ENCODE measurements at regions not wholly inside any gene's neighbourhood (a gene's known extent, or its start where the extent isn't known, plus 50 kb on each side); places are given as distances from the start of the nearest gene placed in this dataset.
"Not testable (repeated sequence)": the region's sequence is repeated elsewhere in the genome, so short reads cannot be mapped to it uniquely, and the experiment has no call there.

DNA sequence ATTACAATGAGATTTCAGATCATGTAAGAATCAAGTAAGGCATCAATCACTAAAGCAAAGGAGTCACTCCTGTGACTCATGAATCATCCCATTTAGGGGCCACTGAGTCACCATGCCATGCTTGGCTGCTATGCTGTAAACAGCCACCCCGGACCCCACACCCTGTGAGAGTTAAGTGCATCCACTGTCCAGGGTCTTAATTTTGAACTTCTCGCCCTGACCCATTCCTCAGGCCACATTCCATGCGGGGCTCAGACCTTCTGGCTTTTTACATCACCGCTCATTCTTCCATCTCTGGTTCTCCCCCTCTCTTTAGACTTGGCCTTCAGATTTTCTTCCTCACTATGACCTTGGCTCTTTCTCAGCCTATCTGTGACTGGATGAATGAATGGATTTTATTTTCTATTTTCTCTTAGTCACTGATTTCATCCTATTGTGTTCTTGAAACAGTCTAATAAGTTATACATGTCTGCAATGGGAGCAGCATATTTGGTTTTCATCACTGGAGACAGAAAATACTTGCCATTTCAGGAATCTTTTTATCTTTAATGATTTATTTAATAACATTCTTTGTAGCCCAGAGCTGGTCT, 239.6 kb downstream of the SKIDA1 start:
- DNase-seq = no peak

GRCh38 chr10:21285207-21285606, 240.3 kb downstream of the SKIDA1 start:
- no peak for DNase-seq

DNA sequence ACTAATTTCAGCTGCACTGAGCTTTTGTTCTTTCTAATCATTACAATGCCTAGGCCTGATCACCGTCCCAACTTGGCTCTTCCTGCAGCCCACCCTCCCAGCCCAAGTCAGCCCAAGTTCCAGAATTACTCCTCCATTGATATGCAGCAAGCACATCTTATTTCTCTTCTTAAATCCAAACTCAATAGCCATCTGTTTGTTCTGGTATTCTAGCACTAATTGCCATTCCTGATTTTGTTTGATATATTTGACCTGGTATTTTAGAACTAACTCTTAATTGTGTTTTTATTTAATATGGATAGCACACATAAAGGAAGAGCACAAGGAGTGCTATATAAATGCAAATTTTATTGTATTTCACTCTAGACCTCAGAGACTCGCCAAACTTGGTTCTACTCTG, 241.2 kb downstream of the SKIDA1 start:
- DNase-seq = no peak

GRCh38 chr10:21283053-21283452, 242.4 kb downstream of the SKIDA1 start:
- not testable (repeated sequence) for DNase-seq

DNA sequence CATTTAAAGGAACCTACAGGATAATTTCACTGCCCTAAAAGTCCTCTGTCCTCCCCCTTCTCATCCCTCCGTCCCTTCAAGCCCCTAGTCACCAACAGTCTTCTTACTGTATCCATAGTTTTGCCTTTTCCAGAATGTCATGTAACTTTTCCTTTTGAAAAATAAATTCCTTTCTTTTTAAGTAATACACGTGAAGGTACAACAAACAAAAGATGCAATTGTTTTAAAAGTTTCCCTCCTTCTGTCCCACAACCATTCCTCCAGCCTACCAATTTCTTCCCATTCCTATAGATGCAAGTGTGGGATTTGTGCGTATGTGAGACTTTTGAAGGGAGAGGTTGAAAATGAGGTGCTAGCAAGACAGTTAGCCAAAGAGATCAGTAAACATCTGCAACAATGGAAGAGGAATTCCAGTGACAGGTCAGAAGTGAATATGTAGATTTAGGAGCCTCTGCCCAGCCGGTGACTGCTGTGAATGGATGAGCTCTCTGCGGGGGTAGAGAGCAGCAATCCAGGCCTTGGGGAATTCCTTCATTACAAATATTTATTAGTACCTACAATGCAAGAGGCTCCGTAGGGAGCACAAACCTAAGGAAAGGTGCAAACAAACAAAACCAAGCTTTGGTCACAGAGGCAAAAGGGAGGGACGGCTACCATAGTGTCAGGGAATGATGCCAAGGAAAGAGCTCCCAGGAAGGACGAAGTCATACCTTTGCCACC, 243.6 kb downstream of the SKIDA1 start:
- no peak for DNase-seq

DNA sequence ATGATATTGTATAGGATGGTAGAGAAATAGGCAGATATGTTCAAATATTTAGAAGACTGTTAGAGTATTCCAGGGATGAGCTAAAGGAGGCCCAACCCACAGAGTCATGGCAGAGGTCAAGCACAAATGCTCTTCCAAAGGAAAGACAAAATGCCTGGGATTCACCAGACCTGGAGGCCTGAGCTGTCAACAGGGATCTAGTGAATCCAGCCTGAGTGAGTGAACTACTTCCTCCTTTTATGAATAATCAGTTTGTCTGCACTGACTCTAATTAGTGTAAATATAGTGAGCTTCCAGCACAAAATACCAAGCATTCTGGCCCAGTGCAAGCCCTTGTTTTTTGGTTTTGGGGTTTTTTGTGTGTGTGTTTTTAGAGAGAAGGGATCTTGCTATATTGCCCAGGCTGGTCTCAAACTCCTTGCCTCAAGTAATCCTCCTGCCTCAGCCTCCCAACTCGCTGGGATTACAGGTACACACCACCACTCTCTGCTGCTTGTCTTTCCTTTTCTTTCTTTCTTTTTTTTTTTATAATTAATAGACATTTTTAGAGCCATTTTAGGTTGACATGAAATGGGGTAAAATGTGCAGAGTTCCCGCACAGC, 244.4 kb downstream of the SKIDA1 start:
- no peak for DNase-seq

- DNase-seq = no peak
Observed at GRCh38 chr10:21280037-21280436, 245.4 kb downstream of the SKIDA1 start.

DNA sequence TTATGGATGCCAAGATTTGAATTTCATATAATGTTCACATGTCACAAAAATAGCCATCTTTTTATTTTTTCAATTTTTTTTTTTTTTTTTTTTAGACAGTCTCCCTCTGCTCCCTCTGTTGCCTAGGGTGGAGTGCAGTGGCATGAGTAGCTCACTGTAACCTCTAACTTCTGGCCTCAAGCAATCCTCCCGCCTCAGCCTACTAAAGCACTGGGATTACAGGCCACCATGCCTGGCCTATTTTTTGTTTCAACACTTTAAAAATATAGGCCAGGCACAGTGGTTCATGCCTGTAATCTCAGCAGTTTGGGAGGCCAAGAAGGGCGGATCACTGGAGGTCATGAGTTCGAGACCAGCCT, 246.3 kb downstream of the SKIDA1 start:
- DNase-seq = no peak

- peak; percentile 87 to 96 (median 92) for DNase-seq
Observed at GRCh38 chr10:21278491-21279216, 246.8 kb downstream of the SKIDA1 start.

GRCh38 chr10:21273400-21273968, 252.0 kb downstream of the SKIDA1 start:
- DNase-seq = no peak

DNA sequence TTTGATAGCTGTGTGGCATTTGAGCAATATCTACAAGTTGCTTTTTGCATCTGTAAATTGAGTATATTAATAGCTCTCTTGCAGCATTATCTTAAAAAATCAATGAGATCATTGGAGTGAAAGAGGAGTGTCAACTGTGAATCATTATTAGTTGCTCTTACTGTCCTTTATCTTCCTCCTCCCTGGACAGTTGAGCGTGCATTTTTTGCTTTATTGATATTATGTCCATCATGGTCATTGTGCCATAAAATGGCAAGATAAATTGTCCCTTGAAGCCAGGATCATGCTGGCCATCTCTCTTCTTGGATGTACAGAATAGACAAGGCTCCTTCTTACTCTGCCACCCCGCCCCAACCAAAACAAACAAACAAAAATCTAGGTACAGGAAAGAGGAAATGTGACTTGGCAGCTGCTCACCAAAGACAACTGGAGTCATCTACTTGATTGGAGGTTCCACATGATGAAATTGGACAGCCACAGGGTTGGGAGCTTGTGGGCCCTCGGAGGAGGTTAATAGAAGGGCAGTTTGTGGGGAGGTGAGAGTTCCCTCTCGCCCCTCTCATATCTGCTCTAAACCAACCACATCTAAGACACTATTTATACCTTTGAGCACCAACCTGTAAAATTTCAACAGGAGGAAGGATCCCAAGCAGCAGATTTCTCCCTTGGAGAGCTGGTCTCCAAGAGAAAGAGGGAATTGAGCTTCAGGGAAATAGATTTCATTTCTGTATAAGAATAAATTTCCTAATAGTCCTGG, 252.7 kb downstream of the SKIDA1 start:
- no peak for DNase-seq

DNA sequence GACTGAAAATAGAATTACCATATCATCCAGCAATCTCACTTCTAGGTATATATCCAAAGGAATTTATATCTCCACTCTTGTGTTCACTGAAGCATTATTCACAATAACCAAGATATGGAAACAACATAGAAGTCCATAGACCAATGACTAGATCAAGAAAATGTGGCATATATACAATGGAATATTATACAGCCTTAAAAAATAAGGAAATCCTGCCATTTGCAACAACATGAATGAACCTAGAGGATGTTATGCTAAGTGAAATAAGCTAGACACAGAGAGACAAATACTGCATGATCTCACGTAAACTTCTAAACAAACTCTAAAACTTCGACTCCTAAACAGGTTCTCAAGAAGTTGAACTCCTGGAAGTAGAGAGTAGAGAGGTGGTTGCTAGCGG, 254.5 kb downstream of the SKIDA1 start:
- DNase-seq = no peak

- no peak for DNase-seq
Observed at GRCh38 chr10:21269289-21269688, 256.2 kb downstream of the SKIDA1 start.

- no peak for DNase-seq
Observed at GRCh38 chr10:21265622-21266021, 259.9 kb downstream of the SKIDA1 start.

- no peak for DNase-seq
Observed at GRCh38 chr10:21264271-21264670, 261.2 kb downstream of the SKIDA1 start.

DNA sequence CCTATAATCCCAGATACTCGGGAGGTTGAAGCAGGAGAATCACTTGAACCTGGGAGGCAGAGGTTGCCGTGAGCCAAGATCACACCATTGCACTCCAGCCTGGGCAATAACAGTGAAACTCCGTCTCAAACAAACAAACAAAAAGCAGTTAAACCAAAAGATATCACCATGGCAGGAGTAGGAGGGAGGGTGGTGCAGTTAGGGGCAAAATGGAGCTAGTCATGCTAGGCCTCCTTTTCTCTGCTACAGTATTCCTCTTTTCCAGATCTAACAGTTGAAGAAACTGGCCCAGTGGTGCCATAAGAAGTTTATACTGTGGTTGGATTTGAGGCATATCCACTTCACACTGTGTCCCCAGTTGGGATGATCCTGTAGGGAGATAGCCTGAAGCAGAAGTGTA, 261.6 kb downstream of the SKIDA1 start:
- DNase-seq = no peak

DNA sequence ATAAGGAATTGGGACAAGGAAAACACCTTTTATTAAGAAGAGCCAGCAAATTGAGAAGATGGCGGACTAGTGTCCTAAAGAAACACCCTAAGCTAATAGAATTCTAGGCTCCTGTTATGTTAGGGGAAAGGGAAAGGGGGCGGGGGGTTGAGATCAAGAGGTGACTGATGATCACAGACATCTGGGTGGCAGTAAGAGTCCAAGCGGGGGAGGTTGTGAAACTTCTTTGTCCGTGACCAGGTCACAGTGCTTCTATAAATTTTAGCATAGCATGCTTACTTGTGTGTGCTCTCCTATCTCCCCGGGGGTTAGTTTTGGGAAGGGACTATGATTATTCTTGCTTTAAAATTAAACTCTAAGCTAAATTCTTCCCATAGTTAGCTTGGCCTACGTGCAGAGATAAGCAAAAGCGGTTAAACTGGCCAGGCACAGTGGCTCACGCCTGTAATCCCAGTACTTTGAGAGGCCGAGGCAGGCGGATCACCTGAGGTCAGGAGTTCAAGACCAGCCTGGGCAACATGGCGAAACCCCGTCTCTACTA, 262.1 kb downstream of the SKIDA1 start:
- no peak for DNase-seq

DNA sequence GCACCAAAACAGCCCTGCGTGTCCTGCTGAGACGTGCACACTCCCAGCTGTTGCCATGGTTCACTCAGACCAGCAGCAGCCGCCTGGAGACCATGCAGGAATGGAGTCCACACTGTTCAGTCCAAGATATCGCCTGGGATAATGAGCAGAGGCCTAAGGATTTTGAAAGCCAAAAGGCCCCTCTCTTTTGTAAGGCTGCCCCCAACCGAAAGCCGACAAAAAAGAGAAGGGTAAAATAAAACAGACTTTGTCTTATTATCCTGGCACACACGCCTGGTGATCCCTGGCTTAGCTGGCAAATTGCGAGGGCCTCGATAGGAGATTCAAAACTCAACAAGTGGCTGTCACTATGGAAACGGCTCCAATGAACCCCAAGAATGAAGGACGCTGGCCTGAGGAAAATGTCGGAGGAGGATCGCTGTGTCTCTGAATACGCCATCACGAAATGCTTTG, 263.6 kb downstream of the SKIDA1 start:
- no peak for DNase-seq

DNA sequence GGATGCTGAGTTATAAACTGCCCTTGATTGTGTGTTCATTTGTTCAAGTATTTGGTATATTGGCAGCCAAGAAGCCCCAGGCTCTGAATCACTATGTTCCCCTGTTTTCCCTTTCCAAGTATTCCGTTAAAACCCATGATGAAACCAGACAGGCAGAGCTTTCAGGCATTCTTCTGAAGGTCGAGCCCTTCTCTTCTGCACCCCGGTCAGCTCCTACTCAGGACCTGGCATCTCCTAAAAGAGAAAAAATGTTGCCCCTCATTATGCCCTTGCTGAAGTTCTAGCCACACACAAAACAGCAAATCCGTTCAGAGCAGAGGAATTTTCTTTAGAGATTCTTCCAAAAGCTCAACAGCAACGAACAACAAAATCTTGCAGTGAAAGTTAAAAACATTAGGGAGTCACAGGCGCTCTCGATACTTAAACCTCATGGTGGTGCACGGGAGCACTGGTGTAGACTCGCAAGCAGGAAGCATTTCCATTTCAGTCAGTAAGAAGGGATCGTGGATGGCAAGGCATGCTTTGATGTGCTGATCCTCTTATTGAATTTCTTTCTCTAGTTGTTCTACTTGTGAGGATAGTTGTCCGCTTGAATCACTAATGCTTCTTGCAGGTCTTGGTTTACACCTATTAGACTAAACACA, 264.9 kb downstream of the SKIDA1 start:
- no peak for DNase-seq

- no peak for DNase-seq
Observed at GRCh38 chr10:21260066-21260465, 265.4 kb downstream of the SKIDA1 start.

GRCh38 chr10:21257919-21258318, 267.6 kb downstream of the SKIDA1 start:
- DNase-seq = no peak

- DNase-seq = no peak
Observed at GRCh38 chr10:21257191-21257590, 268.3 kb downstream of the SKIDA1 start.

Measured in suppressor macrophage treated with lipopolysaccharide for 1 hour (primary cell).